IMR-90 (cell line): ENCODE measurements at regions not wholly inside any gene's neighbourhood (a gene's known extent, or its start where the extent isn't known, plus 50 kb on each side); places are given as distances from the start of the nearest gene placed in this dataset.

ENCODE experiments used
- POLR2A ChIP-seq: IDR thresholded peaks from 2 replicates; pipeline ENCODE4 v1.6.1; 2012; ENCODE audit warnings: mild to moderate bottlenecking, low read depth, low read length
- TF ChIP-seq, protein P1 (sequence below): conservative IDR thresholded peaks from 2 replicates; pipeline ENCODE4 v1.5.1; 2012; ENCODE audit warnings: mild to moderate bottlenecking, low read depth, low read length, improper control_type of control experiment

DNA sequence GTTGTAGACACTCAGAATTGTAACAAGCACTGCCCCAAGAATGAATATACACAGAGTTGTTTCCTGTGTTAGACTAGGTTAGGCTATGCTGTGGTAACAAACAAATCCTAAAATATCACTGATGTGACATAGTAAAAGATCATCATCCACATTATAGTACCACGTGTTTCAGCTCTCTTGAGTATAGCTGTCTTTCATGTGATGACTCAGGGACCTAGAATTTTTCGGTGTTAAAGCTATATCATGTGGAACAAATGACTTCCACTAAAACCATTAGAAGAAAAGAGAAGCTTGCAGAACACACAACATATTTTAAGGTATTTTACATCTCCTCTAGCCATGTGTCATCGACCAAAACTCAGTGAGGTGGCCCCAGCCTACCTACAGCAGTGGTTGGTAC is 307.9 kb upstream of the RBMS3 start:
- TF ChIP-seq, protein P1, sequence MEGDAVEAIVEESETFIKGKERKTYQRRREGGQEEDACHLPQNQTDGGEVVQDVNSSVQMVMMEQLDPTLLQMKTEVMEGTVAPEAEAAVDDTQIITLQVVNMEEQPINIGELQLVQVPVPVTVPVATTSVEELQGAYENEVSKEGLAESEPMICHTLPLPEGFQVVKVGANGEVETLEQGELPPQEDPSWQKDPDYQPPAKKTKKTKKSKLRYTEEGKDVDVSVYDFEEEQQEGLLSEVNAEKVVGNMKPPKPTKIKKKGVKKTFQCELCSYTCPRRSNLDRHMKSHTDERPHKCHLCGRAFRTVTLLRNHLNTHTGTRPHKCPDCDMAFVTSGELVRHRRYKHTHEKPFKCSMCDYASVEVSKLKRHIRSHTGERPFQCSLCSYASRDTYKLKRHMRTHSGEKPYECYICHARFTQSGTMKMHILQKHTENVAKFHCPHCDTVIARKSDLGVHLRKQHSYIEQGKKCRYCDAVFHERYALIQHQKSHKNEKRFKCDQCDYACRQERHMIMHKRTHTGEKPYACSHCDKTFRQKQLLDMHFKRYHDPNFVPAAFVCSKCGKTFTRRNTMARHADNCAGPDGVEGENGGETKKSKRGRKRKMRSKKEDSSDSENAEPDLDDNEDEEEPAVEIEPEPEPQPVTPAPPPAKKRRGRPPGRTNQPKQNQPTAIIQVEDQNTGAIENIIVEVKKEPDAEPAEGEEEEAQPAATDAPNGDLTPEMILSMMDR = no peak
- no peak for TF ChIP-seq POLR2A
